ENCODE measurements at regions not wholly inside any gene's neighbourhood (a gene's known extent, or its start where the extent isn't known, plus 50 kb on each side); places are given as distances from the start of the nearest gene placed in this dataset.

DNA sequence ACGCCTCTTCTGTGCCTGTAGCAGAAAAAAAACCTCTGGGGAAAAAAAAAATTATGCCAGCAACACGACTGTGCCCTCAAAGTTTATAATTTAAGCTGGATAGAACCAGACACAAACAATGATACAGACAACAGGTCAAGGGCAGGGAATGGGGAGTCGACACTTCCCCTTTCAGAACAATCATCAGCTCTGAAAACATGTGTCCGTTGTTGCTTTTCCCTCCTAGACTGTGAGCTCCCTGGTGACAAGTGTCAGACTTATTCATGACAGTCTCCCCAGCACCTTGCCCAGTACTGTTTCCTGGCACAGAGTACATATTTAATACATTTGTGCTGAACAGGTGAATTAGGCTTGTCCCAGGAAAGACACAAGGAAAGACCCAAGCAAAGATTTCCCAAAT is 178.3 kb downstream of the SOX9 start:
- H3K9me3 ChIP-seq, result no peaks in the 10 kb centered on the region
- no peak overlapping the region for H3K27ac ChIP-seq
- intact Hi-C loops (cut with DNase I; ENCODE audit: low total_unique reads), result no loop called here
- no peak overlapping the region for H3K4me3 ChIP-seq
- no peak for DNase-seq
- H3K27me3 ChIP-seq, result peaks cover 0 to 4% of the 10 kb centered on the region in 2 donors
- peaks cover 0 to 12% (median 0%) of the 10 kb centered on the region in 4 donors for H3K4me1 ChIP-seq
- TF ChIP-seq, protein P1, sequence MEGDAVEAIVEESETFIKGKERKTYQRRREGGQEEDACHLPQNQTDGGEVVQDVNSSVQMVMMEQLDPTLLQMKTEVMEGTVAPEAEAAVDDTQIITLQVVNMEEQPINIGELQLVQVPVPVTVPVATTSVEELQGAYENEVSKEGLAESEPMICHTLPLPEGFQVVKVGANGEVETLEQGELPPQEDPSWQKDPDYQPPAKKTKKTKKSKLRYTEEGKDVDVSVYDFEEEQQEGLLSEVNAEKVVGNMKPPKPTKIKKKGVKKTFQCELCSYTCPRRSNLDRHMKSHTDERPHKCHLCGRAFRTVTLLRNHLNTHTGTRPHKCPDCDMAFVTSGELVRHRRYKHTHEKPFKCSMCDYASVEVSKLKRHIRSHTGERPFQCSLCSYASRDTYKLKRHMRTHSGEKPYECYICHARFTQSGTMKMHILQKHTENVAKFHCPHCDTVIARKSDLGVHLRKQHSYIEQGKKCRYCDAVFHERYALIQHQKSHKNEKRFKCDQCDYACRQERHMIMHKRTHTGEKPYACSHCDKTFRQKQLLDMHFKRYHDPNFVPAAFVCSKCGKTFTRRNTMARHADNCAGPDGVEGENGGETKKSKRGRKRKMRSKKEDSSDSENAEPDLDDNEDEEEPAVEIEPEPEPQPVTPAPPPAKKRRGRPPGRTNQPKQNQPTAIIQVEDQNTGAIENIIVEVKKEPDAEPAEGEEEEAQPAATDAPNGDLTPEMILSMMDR (IDR thresholded peaks at IDR 0.05), result no peak
- no peaks in the 10 kb centered on the region for H3K36me3 ChIP-seq

DNA sequence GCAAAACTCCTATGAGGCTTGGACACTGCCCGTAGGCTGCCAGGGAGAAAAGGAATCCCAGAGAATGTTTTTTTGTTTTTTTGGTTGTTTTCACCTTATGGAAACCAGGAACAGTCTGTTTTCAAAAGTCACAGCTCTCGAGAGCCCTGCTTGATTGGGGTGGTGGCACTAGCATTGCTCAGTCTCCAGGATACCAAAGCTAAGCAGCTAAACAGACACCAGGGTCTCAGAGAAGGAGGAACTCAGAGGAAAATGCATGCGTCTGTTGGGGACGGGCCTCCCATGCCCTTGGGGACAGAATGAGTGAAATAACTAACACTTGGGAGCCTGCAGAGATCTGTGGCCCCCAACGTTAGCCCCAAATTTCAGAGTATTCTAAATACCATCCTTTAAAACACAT is 178.8 kb downstream of the SOX9 start:
- H3K27ac ChIP-seq, result no peak overlapping the region
- TF ChIP-seq, protein P1 (IDR thresholded peaks at IDR 0.05), result no peak

DNA sequence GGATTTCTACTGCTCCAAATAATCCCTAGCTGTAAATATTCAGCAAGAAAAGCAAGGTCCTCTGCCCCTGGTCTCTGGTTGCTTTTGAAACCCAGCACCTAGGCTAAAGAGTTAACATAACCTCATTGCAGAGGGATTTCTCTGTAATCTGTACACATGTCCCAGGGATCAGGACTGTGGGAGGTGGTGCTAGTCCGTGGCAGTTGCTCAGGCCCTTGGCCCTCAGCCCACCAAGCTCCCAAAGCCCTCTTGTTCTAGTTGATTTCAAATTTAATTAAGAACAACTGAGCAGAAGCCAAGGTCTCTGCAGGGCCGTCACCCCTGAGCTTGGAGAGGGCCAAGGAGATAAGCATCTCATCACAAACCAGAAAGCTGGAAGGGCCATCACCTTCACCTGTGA is 181.1 kb downstream of the SOX9 start:
- no peak overlapping the region for H3K4me3 ChIP-seq
- H3K36me3 ChIP-seq, result no peaks in the 10 kb centered on the region
- no peaks in the 10 kb centered on the region for H3K9me3 ChIP-seq
- intact Hi-C loops (cut with DNase I; ENCODE audit: low total_unique reads), result no loop called here
- H3K4me1 ChIP-seq, result peaks cover 0 to 10% (median 0%) of the 10 kb centered on the region in 4 donors
- no peak for DNase-seq
- TF ChIP-seq, protein P1 (IDR thresholded peaks at IDR 0.05), result no peak
- peaks cover 0 to 1% of the 10 kb centered on the region in 2 donors for H3K27me3 ChIP-seq
- no peak overlapping the region for H3K27ac ChIP-seq

More for the DNA sequence above, 178.8 kb downstream of the SOX9 start:
- intact Hi-C loops (cut with DNase I; ENCODE audit: low total_unique reads), result no loop called here
- H3K4me3 ChIP-seq, result no peak overlapping the region
- no peaks in the 10 kb centered on the region for H3K9me3 ChIP-seq
- peaks cover 0 to 12% (median 0%) of the 10 kb centered on the region in 4 donors for H3K4me1 ChIP-seq
- no peaks in the 10 kb centered on the region for H3K27me3 ChIP-seq
- no peak for DNase-seq
- H3K36me3 ChIP-seq, result no peaks in the 10 kb centered on the region

DNA sequence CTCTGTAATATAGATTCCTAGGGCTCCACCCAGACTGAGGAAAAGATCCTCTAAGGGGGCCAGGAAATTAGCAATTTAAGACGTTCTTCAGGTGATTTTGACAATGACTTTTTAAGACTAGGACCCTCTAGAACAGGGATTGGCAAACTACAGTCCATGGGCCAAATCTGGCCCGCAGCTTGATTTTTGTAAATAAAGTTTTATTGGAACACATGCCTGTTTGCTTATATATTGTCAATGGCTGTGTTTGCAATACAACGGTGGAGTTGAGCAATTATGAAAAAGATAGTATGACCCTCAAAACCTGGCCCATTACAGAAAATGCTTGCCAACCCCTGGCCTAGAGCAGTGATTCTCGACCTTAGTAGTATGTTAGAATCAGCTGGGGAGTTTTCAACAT is 181.9 kb downstream of the SOX9 start:
- TF ChIP-seq, protein P1 (IDR thresholded peaks at IDR 0.05), result no peak
- no peak overlapping the region for H3K4me3 ChIP-seq
- intact Hi-C loops (cut with DNase I; ENCODE audit: low total_unique reads), result no loop called here
- no peak overlapping the region for H3K27ac ChIP-seq
- no peak for DNase-seq
- no peaks in the 10 kb centered on the region for H3K9me3 ChIP-seq
- H3K4me1 ChIP-seq, result peaks cover 0 to 1% (median 0%) of the 10 kb centered on the region in 4 donors
- peaks cover 0 to 9% of the 10 kb centered on the region in 2 donors for H3K27me3 ChIP-seq
- H3K36me3 ChIP-seq, result no peaks in the 10 kb centered on the region

DNA sequence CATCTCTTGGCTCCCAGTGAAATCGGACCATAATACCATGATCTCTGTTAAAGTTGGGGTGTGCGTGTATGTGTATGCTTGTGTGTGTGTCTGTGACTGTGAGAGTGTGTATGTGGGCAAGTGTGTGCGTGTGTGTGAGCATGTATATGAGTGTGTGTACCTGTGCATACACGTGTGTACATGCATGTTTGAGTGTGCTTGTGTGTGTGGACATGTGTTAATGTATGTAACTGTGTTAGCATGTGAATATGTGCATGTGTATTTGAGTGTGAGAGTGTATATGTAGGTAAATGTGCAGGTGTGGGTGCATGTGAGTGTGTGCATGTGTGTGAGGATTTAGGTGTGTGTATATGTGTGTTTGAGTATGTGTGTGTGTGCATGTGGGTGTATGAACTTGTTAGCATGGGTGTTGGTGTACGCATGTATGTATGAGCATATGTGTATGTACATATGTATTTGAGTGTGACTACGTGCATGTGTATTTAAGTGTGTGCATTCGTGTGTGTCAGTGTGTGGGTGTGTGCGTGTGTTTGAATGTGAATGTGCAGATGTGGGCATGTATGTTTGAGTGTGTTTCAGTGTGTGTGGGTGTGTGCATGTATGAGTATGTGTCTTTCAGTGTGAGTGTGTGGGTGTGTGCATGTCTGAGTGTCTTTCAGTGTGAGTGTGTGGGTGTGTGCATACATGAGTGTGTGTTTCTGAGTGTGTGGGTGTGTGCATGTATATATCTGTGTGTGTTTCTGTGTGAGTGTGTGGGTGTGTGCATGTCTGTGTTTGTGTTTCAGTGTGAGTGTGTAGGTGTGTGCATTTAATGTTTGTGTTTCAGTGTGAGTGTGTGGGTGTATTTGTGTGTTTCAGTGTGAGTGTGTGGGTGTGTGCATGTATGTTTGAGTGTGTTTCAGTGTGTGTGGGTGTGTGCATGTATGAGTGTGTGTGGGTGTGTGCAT is 183.2 kb downstream of the SOX9 start:
- Histone ChIP-seq H3K4me1 (no peaks in the 10 kb centered on the region), H3K4me3 (no peak overlapping the region), H3K9me3 (no peaks in the 10 kb centered on the region), H3K27ac (no peak overlapping the region), H3K36me3 (no peaks in the 10 kb centered on the region), H3K27me3 (peaks cover 0 to 11% of the 10 kb centered on the region in 2 donors)
- intact Hi-C loops (cut with DNase I; ENCODE audit: low total_unique reads), result no loop called here
- no peak for DNase-seq
- TF ChIP-seq, protein P1 (IDR thresholded peaks at IDR 0.05), result no peak
